GM21423 (cell line): ENCODE measurements at regions not wholly inside any gene's neighbourhood (a gene's known extent, or its start where the extent isn't known, plus 50 kb on each side); places are given as distances from the start of the nearest gene placed in this dataset.

Experiments
- ATAC-seq: cut with Tn5 transposase; IDR thresholded peaks from one replicate; pipeline ENCODE4 v1.9.1; 2021; ENCODE audit warnings: mild to moderate bottlenecking, moderate library complexity; ENCODE audit not compliant: unreplicated experiment

- no peak for ATAC-seq
These were observed 86.1 kb downstream of the ADRA2C start for GRCh38 chr4:3852309-3852708.

DNA sequence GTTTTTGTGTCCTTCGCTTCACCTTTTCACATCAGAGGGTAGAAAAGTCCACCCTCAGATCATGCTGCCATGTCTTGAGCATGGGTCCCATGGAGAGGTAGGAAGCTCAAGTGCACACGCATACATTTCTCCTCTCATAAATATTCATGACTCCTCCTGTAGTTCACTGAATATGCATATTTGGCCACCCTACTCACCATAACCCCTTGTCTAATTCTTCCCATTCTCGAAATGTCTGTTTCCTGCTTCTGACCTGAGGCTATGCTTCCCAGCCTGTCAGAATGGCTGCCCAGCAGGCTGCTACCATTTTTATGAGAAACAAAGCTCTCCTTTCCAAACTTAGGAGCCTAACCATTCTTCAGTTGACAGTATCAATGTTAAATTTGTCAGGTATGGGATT is 86.5 kb downstream of the ADRA2C start:
- no peak for ATAC-seq

DNA sequence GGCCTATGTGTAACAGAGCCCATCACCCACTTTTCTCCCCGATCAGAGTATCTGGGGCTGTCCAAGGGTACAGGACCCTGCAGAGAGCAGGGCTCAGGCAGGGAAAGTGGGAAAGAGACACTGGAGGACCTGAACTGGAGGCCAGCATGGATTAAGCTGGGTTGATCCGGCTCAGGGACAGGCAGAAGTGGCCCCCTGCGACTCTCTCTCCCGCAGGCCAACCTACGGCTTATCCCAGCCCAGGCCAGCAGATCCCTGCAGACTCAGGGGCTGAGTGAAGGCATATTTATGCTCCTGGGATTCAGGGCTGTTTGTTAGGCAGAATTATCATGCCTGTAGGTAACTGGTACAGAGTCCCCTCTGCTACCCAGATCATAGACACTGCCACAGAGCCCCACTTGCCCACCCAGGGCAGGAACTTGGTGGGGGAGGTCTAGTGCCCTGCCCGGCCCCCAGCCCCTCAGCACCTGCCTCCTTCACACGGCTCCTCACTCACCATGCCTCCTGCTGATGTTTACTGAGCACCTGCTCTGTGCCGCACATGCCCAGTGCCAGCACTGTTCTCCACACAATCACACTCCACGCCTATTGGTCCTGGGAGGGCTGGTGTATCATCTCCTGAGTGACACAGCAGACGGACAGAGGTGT is 87.3 kb downstream of the ADRA2C start:
- ATAC-seq, result no peak

DNA sequence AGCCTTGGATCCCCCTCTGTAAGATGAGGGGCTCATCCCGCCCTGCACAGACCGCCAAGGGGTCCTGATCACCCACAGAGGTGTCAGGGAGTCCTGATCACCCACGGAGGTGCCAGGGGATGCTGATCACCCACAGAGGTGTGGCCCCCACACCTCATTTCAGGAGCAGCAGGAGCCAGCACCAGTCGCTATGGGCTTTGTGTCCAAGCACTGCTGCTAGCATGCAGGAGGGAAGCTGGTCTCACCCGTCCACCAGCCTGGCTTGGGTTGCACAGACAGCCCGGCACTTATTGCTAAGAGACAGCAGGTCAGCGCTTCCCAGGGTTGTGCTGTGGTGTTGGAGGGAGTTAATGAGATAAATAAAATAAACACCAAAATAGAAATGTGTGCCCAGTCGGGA is 88.5 kb downstream of the ADRA2C start:
- no peak for ATAC-seq

DNA sequence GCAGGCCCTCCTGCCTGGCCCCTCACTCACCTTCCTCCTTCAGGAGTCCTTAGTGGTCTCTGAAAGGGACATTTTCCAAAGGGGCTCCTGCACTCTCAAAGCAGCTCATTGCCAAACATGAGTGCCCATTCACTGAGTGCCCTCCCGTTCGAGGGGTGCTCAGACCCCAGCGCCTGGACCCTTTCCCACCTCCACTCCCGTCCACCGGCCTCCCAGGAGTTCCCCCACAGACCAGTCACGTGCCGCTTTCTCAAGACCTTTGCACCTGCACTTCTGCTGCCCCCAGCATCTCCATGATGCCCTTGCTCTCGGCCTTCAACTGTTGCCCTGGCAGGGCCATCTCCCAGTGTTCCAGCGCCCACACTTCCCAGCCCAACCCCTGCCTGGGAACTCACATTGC is 89.5 kb downstream of the ADRA2C start:
- no peak for ATAC-seq

DNA sequence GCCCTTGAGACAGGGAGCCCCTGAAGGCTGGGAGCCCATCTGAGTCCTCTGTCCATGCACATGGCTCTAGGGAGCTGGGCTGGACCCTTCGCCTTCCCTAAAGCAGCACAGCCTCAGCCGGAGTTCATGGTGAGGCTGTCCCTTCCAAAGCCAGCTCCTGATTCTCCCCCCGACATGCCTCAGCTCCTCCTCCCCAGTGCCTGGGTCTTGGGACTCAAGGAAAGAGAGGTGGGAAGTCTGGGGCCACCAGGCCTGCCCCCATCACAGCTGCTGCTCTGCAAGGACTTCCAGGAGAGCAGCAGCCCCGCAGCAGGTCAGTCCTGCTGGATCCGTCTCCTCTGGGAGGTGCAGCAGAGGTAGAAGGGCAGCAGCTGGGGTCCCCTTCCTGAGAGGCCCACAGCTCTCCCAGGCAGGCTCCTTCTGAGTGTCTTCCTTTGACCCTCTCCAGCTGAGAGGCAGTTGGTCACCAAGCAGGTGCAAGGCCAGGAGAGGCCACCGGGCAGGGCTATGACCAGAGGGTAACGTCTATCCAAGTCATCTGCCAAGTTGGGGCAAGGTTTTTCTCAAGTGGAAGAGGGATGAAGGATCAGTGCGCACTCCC is 90.5 kb downstream of the ADRA2C start:
- ATAC-seq, result no peak

- ATAC-seq, result no peak
These were observed 91.2 kb downstream of the ADRA2C start for GRCh38 chr4:3857269-3857926.

GRCh38 chr4:3858046-3858730 is 92.0 kb downstream of the ADRA2C start:
- ATAC-seq, result no peak

GRCh38 chr4:3858765-3859388 is 92.7 kb downstream of the ADRA2C start:
- ATAC-seq, result no peak

DNA sequence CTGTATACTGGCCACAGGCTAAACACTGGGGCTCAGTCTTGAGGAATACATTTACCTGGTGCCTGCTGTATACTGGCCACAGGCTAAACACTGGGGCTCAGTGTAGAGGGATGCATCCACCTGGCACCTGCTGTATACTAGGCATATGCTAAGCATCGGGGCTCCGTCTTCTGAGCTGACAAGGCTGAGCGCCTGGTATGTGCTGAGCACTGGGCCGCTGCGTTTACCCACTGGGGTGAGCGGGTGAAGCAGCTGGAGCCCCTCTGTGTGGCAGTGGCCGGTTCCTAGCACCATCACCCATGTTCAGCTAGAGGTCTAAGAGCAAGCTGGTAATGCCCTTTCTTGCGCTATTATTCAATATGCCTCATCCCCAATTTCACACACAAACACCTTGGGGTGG is 93.4 kb downstream of the ADRA2C start:
- ATAC-seq, result no peak

- no peak for ATAC-seq
These were observed 94.1 kb downstream of the ADRA2C start for GRCh38 chr4:3860061-3860912.

DNA sequence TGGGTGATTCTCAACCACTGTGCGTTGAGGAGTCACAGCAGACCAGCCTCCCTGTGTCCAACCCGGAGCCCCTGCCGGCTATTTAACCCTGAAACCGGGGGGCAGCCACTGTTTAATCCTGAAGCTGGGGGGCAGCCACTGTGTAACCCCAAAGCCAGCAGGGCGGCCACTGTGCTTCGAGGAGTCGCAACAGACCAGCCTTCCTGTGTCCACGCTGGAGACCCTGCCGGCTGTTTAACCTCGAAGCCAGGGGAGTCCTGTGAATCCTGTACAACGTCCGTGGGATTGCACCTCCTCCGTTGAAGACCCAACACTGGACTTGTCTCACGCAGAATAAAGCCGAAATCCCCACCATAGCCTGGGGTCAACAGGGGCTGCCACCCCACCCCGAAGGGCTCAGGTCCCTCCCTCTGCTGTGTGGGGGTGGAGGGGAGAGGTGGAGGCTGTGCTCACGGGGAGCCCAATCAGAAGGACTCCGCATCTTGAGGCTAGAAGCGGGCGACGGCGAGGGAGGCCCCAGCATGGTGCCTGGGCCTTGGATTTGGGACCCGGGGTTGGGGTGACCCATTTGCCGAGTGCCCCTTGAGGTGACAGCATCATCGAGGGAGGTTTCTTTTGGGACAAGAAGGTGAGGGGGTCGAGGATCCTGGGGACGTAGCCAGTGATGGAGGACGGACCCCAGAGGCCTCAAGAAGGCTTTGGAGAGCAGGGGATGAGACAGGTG is 94.9 kb downstream of the ADRA2C start:
- no peak for ATAC-seq

DNA sequence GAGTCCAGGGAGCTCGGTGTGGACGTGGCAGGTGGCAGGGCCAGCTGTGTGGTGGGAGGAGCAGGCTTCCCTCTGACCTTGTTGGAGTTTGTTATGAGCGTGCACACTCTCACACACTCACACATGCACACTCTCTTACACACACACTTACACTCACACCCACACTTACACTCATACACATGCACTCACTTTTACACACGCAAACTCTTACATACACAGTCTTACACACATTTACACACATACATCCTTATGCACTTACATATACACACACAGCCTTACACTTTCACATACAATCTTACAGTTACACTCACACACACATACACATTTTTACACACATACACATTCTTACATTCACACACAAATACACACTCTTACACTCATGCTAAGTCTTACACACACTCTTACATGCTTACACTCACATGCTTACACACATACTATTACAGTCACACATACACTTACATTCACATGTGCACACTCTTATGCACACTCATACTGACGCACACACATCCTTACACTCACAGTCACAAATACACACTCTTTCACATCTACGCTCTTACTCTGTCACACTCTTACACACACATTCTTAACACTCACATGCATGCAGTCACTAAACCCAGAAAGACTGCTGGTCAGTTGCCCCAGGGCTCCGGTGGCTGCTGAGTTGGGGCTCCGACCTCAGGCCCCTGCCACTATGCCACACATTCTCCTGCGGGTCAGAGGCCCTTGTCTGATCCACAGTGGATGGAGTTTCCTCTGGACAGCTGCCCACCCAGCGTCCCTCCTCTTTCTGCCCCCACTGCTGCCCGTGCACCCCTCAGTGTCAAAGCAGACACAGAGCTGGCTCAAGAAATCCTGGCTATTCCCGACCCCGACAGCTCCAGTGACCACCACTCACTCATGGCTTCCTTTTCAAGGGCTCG is 95.8 kb downstream of the ADRA2C start:
- ATAC-seq, result no peak

DNA sequence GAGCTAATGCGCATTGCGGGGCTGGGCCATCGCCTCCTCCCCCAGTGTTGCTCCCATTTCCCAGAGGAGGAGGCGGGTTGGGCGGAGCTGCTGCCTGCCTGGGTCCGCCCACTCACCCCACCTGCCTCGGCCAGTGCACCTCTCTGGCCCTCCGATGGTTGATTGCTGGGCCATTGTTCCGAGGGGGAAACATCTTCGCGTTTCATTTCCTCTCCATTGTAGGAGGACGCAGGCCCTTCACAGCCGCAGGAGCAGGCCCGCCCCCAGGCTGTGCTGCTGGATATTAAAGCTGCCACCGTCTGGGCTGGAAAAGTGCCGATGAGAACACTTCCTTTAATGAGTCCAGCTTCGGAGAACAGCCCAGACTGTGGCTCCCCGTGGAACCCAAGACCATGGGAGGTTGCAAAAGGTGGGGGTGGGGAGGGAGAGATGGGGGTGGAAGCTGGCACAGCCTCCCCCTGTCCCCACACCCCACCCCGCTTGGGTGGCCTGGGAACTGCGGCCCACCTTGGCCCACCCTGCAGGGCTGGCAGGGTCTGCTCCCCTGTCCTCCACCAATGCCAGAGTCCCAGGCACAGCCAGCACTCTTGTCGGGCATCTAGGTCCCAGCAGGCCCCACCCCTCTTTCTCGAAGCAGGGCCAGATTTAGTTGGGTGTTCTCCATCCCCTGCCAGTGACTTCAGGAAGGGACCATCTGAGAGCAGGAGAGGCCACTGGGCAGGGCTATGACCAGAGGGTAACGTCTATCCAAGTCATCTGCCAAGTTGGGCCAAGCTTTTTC is 96.6 kb downstream of the ADRA2C start:
- ATAC-seq, result no peak

DNA sequence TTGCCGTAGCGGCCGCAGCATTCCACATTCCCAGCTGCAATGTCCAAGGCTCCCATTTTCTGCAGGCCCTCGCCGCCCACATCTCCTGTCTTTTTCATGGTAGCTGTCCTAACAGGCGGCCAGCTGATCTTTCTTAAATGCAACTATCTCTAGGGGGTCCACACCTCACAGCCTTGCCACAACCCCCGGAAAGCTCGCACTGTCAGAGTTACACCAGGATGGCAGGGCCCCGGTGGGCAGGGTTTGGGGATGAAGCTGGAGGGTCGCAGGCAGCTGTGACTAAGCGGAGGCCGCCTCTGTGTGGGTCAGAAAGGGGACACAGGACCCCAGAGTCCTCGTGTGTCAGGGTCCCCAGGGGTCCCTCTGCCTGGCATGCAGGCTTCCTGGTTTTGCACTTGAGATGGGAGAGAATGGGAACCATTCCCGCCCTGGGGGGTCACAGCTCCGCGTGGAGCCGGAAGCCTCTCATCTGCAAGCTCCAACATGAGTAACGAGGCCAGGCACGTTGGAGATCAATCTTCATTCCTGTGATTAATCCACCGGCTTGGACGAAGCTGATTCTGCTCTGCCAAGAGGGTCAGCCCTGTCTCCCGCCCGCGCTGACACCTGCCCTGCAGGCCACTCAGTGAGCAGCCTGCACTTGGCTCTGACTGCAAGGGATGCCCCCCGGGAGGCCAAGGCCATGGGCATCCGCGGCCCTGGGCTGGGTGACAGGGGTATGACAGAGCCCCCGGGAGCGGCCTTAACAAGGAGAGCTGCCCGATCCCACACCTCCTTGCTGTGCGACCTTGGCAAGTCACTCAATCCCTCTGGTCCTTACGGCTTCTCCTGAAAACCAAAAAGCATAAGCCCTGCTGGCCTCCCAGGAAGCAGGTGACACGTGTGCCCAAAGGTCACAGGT is 97.9 kb downstream of the ADRA2C start:
- no peak for ATAC-seq

DNA sequence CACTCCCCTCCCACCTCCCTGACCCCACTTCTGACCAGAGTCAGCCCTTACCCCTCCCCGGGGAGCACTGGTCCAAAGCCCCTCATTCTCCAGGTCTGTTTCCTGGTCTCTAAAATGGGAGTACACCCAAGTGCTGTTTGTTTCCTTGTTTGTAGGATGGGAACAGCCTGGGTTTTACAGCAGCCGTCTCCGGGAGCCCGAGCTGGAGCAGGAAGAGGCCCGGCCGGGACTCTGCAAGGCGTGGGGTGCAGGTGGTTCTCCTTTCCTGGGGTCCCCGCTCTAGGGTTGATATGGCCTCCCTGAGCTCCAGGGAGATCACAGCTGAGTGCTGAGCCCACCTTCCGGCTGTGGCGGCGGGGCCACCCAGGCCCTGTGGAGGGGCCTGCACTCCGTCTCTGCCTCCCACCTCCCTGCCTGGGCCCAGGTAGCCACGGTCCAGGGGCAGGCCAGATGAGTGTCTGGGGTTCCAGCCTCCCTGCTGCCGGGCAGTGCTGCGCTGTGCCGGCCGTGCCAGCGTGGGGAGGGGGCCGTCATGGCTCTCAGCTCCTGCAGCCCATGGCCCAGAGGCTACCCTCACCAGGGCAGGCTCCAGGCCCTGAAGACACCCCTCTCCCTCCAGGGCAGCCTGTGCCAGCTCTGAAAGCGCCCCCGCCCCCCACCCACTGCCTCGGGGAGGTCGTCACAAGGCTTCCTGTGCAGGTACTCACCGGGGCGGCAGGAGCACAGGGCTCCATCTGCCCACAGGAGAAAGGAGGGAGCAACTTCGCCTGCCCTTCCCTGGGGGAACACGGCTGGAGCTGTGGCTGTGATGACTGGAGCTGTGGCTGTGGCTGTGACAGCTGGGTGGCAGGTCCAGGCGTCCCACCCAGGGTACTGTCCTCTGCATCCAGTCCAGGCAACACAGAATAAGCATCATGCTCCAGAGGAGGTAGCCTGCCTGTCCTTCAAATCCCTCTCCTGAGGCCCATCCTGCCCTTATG is 98.8 kb downstream of the ADRA2C start:
- ATAC-seq, result no peak
